ENCODE measurements at regions not wholly inside any gene's neighbourhood (a gene's known extent, or its start where the extent isn't known, plus 50 kb on each side); places are given as distances from the start of the nearest gene placed in this dataset.

- no peak for FAIRE-seq
- H3K4me2 ChIP-seq (ENCODE audit: insufficient read depth, low read length): peak overlapping the region; percentile 17
- dilution Hi-C loops (cut with MboI; ENCODE audit: extremely low pct_ligation_motif_present, low sequenced_read_pairs): no loop called here
These were observed 66.6 kb upstream of the SPATA31D4 start for GRCh38 chr9:81861644-81862043.

DNA sequence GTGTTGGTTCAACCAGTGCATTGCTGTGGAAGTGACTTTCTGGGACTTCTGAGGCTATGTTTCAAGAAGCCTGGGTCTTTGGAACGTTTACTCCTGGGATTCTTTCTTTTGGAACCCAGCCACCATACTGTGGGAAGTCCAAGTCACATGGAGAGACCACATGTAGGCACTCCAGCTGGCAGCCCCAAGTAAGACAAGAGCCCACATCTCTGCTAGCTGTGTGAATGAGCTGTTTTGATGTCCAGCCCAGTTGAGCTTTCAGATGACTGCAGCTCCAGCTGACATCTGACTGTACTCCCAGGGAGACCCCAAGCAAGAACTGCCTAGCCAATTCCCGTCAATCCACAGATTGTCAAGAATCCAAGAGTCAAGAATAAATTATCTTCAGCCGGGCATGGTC is 60.1 kb upstream of the SPATA31D4 start:
- Histone ChIP-seq H3K9me3 (replicated peaks; ENCODE audit: control insufficient read depth, insufficient read depth, low read length) (no peaks in the 10 kb centered on the region), H3K36me3 (ENCODE audit: control insufficient read depth in 2 of 2, extremely low read depth in 1 of 2, insufficient read depth in 2 of 2, low read length in 2 of 2) (no peaks in the 10 kb centered on the region), H3K27ac (ENCODE audit: insufficient read depth, low read depth, low read length) (no peak overlapping the region), H3K27me3 (ENCODE audit: control insufficient read depth in 2 of 2, insufficient read depth in 2 of 2, low read length in 2 of 2) (peaks cover 0 to 4% of the 10 kb centered on the region in 2 experiments), H3K4me1 (ENCODE audit: control insufficient read depth, extremely low read depth, insufficient read depth, low read length) (peaks cover 10% of the 10 kb centered on the region), H3K4me2 (ENCODE audit: insufficient read depth, low read length) (no peak overlapping the region), H2AFZ (ENCODE audit: low read depth, low read length) (no peak overlapping the region), H3K9me1 (replicated peaks; ENCODE audit: control insufficient read depth, extremely low read depth, insufficient read depth, low read length) (no peaks in the 10 kb centered on the region), H4K20me1 (replicated peaks; ENCODE audit: control insufficient read depth, extremely low read depth, insufficient read depth, low read length) (no peaks in the 10 kb centered on the region), H3K9ac (replicated peaks; ENCODE audit: extremely low read depth, insufficient read depth, low read length) (no peak overlapping the region), H3K79me2 (ENCODE audit: control insufficient read depth, insufficient read depth, low read length) (no peaks in the 10 kb centered on the region), H3K4me3 (replicated peaks in 1 of 3; ENCODE audit: insufficient read depth in 1 of 3, low read depth in 1 of 3, low read length in 3 of 3) (no peak overlapping the region)
- BruUV-seq (replicated peaks): no TSS peak
- ChIA-PET POLR2A (no interaction called here), CTCF (no interaction called here)
- dilution Hi-C loops (cut with MboI; ENCODE audit: extremely low pct_ligation_motif_present, low sequenced_read_pairs): no loop called here
- TF ChIP-seq MAX (IDR thresholded peaks at IDR 0.05; ENCODE audit: insufficient read depth, insufficient read length) (no peak), FOS (IDR thresholded peaks at IDR 0.05; ENCODE audit: borderline replicate concordance, insufficient read depth, low read length) (no peak), POLR2A (IDR thresholded peaks at IDR 0.05; ENCODE audit: low read depth, low read length) (no peak), MYC (IDR thresholded peaks at IDR 0.05; ENCODE audit: low read depth, low read length) (no peak), JUN (IDR thresholded peaks at IDR 0.05; ENCODE audit: borderline replicate concordance, insufficient read depth, insufficient read length, low read depth) (no peak), EZH2 (IDR thresholded peaks at IDR 0.05; ENCODE audit: borderline replicate concordance, low read depth, low read length, severe bottlenecking) (no peak), GATA2 (IDR thresholded peaks at IDR 0.05; ENCODE audit: insufficient read depth, insufficient read length, low read depth, low read length) (no peak), POLR2AphosphoS5 (IDR thresholded peaks at IDR 0.05; ENCODE audit: insufficient read depth, low read depth, low read length) (no peak)
- TF ChIP-seq, protein P1, sequence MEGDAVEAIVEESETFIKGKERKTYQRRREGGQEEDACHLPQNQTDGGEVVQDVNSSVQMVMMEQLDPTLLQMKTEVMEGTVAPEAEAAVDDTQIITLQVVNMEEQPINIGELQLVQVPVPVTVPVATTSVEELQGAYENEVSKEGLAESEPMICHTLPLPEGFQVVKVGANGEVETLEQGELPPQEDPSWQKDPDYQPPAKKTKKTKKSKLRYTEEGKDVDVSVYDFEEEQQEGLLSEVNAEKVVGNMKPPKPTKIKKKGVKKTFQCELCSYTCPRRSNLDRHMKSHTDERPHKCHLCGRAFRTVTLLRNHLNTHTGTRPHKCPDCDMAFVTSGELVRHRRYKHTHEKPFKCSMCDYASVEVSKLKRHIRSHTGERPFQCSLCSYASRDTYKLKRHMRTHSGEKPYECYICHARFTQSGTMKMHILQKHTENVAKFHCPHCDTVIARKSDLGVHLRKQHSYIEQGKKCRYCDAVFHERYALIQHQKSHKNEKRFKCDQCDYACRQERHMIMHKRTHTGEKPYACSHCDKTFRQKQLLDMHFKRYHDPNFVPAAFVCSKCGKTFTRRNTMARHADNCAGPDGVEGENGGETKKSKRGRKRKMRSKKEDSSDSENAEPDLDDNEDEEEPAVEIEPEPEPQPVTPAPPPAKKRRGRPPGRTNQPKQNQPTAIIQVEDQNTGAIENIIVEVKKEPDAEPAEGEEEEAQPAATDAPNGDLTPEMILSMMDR (IDR thresholded peaks at IDR 0.05; ENCODE audit: extremely low read depth in 1 of 2, insufficient read depth in 1 of 2, low read depth in 1 of 2, low read length in 2 of 2): no peak
- FAIRE-seq (no peak), DNase-seq (ENCODE audit: low read depth, low spot score) (no peak)
- intact Hi-C loops (cut with micrococcal nuclease): no loop called here

More at GRCh38 chr9:81861644-81862043, 66.6 kb upstream of the SPATA31D4 start:
- no peaks in the 10 kb centered on the region for H3K9me1 ChIP-seq (replicated peaks; ENCODE audit: control insufficient read depth, extremely low read depth, insufficient read depth, low read length)
- H3K9ac ChIP-seq (replicated peaks; ENCODE audit: extremely low read depth, insufficient read depth, low read length): no peak overlapping the region
- CTCF ChIA-PET: interaction anchor here (1.2 kb wide), 1 partner anchor 13 kb away, joined by 3 read pairs; no protein-coding TSS in a partner anchor
- no peaks in the 10 kb centered on the region for H3K79me2 ChIP-seq (ENCODE audit: control insufficient read depth, insufficient read depth, low read length)
- no peaks in the 10 kb centered on the region for H3K4me1 ChIP-seq (ENCODE audit: control insufficient read depth, extremely low read depth, insufficient read depth, low read length)
- H3K36me3 ChIP-seq (ENCODE audit: control insufficient read depth in 2 of 2, extremely low read depth in 1 of 2, insufficient read depth in 2 of 2, low read length in 2 of 2): no peaks in the 10 kb centered on the region
- no peaks in the 10 kb centered on the region for H4K20me1 ChIP-seq (replicated peaks; ENCODE audit: control insufficient read depth, extremely low read depth, insufficient read depth, low read length)
- H3K27ac ChIP-seq (ENCODE audit: insufficient read depth, low read depth, low read length): no peak overlapping the region
- TF ChIP-seq, protein P1 (IDR thresholded peaks at IDR 0.05; ENCODE audit: extremely low read depth in 1 of 2, insufficient read depth in 1 of 2, low read depth in 1 of 2, low read length in 2 of 2): no peak
- TF ChIP-seq FOS (IDR thresholded peaks at IDR 0.05; ENCODE audit: borderline replicate concordance, insufficient read depth, low read length): peak; percentile 10
- no peak for DNase-seq (ENCODE audit: low read depth, low spot score)
- BruUV-seq (replicated peaks): no TSS peak
- POLR2A ChIA-PET: no interaction called here
- H3K4me3 ChIP-seq (replicated peaks in 1 of 3; ENCODE audit: insufficient read depth in 1 of 3, low read depth in 1 of 3, low read length in 3 of 3): no peak overlapping the region
- no peak overlapping the region for H2AFZ ChIP-seq (ENCODE audit: low read depth, low read length)
- H3K9me3 ChIP-seq (replicated peaks; ENCODE audit: control insufficient read depth, insufficient read depth, low read length): no peaks in the 10 kb centered on the region
- intact Hi-C loops (cut with micrococcal nuclease): no loop called here
- H3K27me3 ChIP-seq (ENCODE audit: control insufficient read depth in 2 of 2, insufficient read depth in 2 of 2, low read length in 2 of 2): peaks cover 1 to 2% of the 10 kb centered on the region in 2 experiments

All from endothelial cell of umbilical vein (primary cell).